RWPE1 (cell line): ENCODE measurements at regions not wholly inside any gene's neighbourhood (a gene's known extent, or its start where the extent isn't known, plus 50 kb on each side); places are given as distances from the start of the nearest gene placed in this dataset.
A peak's percentile ranks its signal among the peaks of the same experiment; 100 is the strongest.

ENCODE experiments used
- CTCF ChIA-PET: fragments of 350-600 bp; sonication (Branson Sonifier 250); formaldehyde crosslinking; extraction: SDS; loops from one replicate; lab custom pipeline; 2021; lab: Yijun Ruan, JAX
- POLR2A ChIA-PET: fragments of 400-600 bp; formaldehyde crosslinking; extraction: SDS; loops from one replicate; lab custom pipeline; 2020; ENCODE audit warnings: antibody characterized with exemption; ENCODE audit not compliant: low non-redundant PET; lab: Yijun Ruan, JAX
- DNase-seq: peaks from one replicate; pipeline ENCODE4 v3.0.0; 2012; ENCODE audit warnings: low spot score
- H3K27ac ChIP-seq: fragments of 450-650 bp; 2 replicates; pipeline ENCODE4 v1.5.1; 2017
- CTCF ChIP-seq: fragments of 450-650 bp; conservative IDR thresholded peaks from 2 replicates; pipeline ENCODE4 v1.5.1; 2017; ENCODE audit warnings: low read depth, mild to moderate bottlenecking

DNA sequence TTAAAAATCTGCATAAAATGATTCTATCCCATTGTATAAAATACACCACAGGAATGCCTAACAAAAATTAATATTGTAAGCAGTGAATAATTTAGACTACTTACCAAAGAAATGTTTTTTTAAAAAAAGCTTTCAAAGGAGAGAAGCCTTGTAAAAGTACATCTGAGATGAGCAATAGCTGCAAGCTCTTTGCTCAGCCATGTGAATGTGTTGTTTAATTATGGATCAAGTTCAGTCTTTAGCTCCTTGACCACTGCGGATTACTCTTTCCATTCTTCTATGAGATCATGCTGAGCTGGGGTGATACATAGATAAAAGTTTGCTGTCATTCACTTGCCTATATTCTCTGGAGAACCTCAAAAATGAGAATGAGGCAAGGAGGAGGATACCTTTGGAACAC is 782.4 kb upstream of the ZNF608 start:
- H3K27ac ChIP-seq: no peak overlapping the region
- ChIA-PET CTCF (no interaction called here), POLR2A (no interaction called here)
- TF ChIP-seq CTCF: no peak
- no peak for DNase-seq

- DNase-seq: no peak
- ChIA-PET CTCF (no interaction called here), POLR2A (no interaction called here)
- no peak overlapping the region for H3K27ac ChIP-seq
- no peak for TF ChIP-seq CTCF
Measured at GRCh38 chr5:125530833-125531615, 784.6 kb upstream of the ZNF608 start.

GRCh38 chr5:125536095-125536494 is 789.7 kb upstream of the ZNF608 start:
- ChIA-PET CTCF (no interaction called here), POLR2A (no interaction called here)
- DNase-seq: no peak
- H3K27ac ChIP-seq: no peak overlapping the region
- no peak for TF ChIP-seq CTCF

DNA sequence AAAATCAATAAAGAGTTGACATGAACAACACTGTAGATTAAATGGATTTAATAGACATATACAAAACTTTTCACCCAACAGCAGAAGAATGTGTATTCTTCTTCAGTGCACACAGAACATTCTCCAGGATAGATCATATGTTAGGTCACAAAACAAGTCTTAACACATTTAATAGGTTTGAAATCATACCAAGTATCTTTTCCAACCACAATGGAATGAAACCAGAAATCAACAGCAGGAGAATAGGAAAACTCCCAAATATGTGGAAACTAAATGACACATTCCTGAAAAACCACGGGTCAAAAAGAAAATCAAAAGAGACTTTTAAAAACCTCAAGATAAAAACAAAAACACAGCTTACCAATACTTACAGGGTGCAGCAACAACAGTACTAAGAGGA is 790.1 kb upstream of the ZNF608 start:
- no peak for TF ChIP-seq CTCF
- peak; percentile 28 for DNase-seq
- no peak overlapping the region for H3K27ac ChIP-seq
- POLR2A ChIA-PET: no interaction called here
- CTCF ChIA-PET: no interaction called here

GRCh38 chr5:125537661-125538060 is 791.2 kb upstream of the ZNF608 start:
- H3K27ac ChIP-seq: peak overlapping the region; percentile 53; the same call in 1 of the 2 replicates
- no peak for DNase-seq
- TF ChIP-seq CTCF: no peak
- POLR2A ChIA-PET: no interaction called here
- CTCF ChIA-PET: no interaction called here

DNA sequence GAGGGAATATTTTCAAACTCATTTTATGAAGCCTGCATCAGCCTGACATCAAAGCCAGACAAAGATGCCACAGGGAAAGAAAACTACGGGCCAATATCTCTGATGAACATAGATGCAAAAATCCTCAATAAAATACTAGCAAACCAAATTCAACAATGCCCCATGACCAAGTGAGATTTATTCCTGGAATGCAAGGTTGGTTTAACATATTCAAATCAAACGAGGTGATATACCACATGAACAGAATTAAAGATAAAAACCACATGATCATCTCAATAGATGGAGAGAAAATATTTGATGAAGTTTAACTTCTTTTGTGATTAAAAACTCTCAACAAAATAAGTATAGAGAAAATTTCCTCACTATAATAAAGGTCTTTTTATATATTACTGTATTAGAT is 792.0 kb upstream of the ZNF608 start:
- no peak overlapping the region for H3K27ac ChIP-seq
- DNase-seq: no peak
- ChIA-PET POLR2A (no interaction called here), CTCF (no interaction called here)
- TF ChIP-seq CTCF: no peak
